GM12878 (cell line): ENCODE measurements at regions not wholly inside any gene's neighbourhood (a gene's known extent, or its start where the extent isn't known, plus 50 kb on each side); places are given as distances from the start of the nearest gene placed in this dataset.

Experiments
- CBX5 ChIP-seq: sonication (generic); IDR thresholded peaks from 2 replicates; pipeline ENCODE4 v1.6.1; 2016; ENCODE audit warnings: low read depth, moderate library complexity, mild to moderate bottlenecking, inconsistent platforms
- CREB1 ChIP-seq: IDR thresholded peaks from 2 replicates; pipeline ENCODE4 v1.6.1; 2012; ENCODE audit warnings: low read depth, mild to moderate bottlenecking, inconsistent platforms
- CREM ChIP-seq: IDR thresholded peaks from 2 replicates; pipeline ENCODE4 v1.6.1; 2014; ENCODE audit warnings: antibody characterized with exemption, low read depth
- GATAD2B ChIP-seq: fragments of 450-650 bp; conservative IDR thresholded peaks from 2 replicates; pipeline ENCODE4 v1.6.1; 2017; ENCODE audit warnings: low read depth, mild to moderate bottlenecking, moderate library complexity
- KLF5 ChIP-seq: fragments of 450-650 bp; IDR thresholded peaks from 2 replicates; pipeline ENCODE4 v1.6.1; 2014; ENCODE audit warnings: mild to moderate bottlenecking; ENCODE audit not compliant: partially characterized antibody
- MTA3 ChIP-seq: IDR thresholded peaks from 2 replicates; pipeline ENCODE4 v1.6.1; 2012; ENCODE audit warnings: low read length, inconsistent platforms, borderline replicate concordance
- NR2F1 ChIP-seq: fragments of 450-650 bp; conservative IDR thresholded peaks from 2 replicates; pipeline ENCODE4 v1.6.1; 2017; ENCODE audit warnings: mild to moderate bottlenecking
- PAX5 ChIP-seq: IDR thresholded peaks from 2 replicates; pipeline ENCODE4 v1.6.1; 2011; ENCODE audit warnings: low read depth, low read length, borderline replicate concordance
- REST ChIP-seq: IDR thresholded peaks from 2 replicates; pipeline ENCODE4 v1.6.1; 2012; ENCODE audit warnings: mild to moderate bottlenecking, low read depth, low read length
- SKIL ChIP-seq: fragments of 450-650 bp; IDR thresholded peaks from 2 replicates; pipeline ENCODE4 v1.6.1; 2017; ENCODE audit warnings: mild to moderate bottlenecking, low read depth, inconsistent platforms; ENCODE audit not compliant: poor library complexity, severe bottlenecking
- SMAD1 ChIP-seq: fragments of 450-650 bp; IDR thresholded peaks from 2 replicates; pipeline ENCODE4 v1.6.1; 2018; ENCODE audit warnings: mild to moderate bottlenecking, low read depth; ENCODE audit not compliant: partially characterized antibody
- TARDBP ChIP-seq: IDR thresholded peaks from 2 replicates; pipeline ENCODE4 v1.6.1; 2016; ENCODE audit warnings: borderline replicate concordance
- ZNF384 ChIP-seq: IDR thresholded peaks from 2 replicates; pipeline ENCODE4 v1.6.1; 2012; ENCODE audit warnings: low read depth, mild to moderate bottlenecking, low read length, improper control_type of control experiment, borderline replicate concordance

- no peak for TF ChIP-seq KLF5
- TF ChIP-seq ZNF384: no peak
- no peak for TF ChIP-seq NR2F1
- TF ChIP-seq CBX5: peak; percentile 93
- 0 out of 2 replicates have a peak, but pooled peaks have one; percentile 72 for TF ChIP-seq TARDBP
- TF ChIP-seq REST: peak; percentile 100
- TF ChIP-seq SMAD1: no peak
- TF ChIP-seq CREB1: 0 out of 2 replicates have a peak, but pooled peaks have one; percentile 23
- peak; percentile 21; the same call in 1 of the 2 replicates for TF ChIP-seq CREM
- no peak for TF ChIP-seq GATAD2B
- peak; percentile 23; the same call in 1 of the 2 replicates for TF ChIP-seq PAX5
- TF ChIP-seq MTA3: no peak
- peak; percentile 33 for TF ChIP-seq SKIL
- TF ChIP-seq, all 136 proteins: peak for 26
Measured at GRCh38 chr3:67113802-67114407, 115.8 kb downstream of the KBTBD8 start (continued).
